ENCODE measurements at regions not wholly inside any gene's neighbourhood (a gene's known extent, or its start where the extent isn't known, plus 50 kb on each side); places are given as distances from the start of the nearest gene placed in this dataset.

- no peaks in the 10 kb centered on the region for H4K20me1 ChIP-seq (ENCODE audit: control insufficient read depth, insufficient read depth, low read length, poor library complexity, severe bottlenecking)
- TF ChIP-seq CTCF (IDR thresholded peaks at IDR 0.05) (no peak), EZH2 (IDR thresholded peaks at IDR 0.05; ENCODE audit: borderline replicate concordance, insufficient read depth, low read depth, low read length, poor library complexity, severe bottlenecking) (no peak)
- Mint-ChIP-seq H3K4me3 (no peak overlapping the region), H3K4me1 (no peaks in the 10 kb centered on the region), H3K27me3 (no peaks in the 10 kb centered on the region), H3K9me3 (ENCODE audit: insufficient read depth) (no peaks in the 10 kb centered on the region), H3K27ac (no peak overlapping the region)
- no peak overlapping the region for H3K4me2 ChIP-seq (replicated peaks; ENCODE audit: low read depth, low read length, poor library complexity, severe bottlenecking)
- ChIA-PET CTCF (no interaction called here), POLR2A (no interaction called here)
- peaks cover 0 to 9% (median 0%) of the 10 kb centered on the region in 3 donors for H3K9me3 ChIP-seq (ENCODE audit: control extremely low read depth in 1 of 3, control insufficient read depth in 2 of 3, insufficient read depth in 1 of 3, low read length in 2 of 3)
- no peaks in the 10 kb centered on the region for H3K79me2 ChIP-seq (ENCODE audit: control insufficient read depth, insufficient read depth, low read length)
- no peak for ATAC-seq (ENCODE audit: low read depth)
- no peaks in the 10 kb centered on the region for H3K36me3 ChIP-seq (replicated peaks in 1 of 2; ENCODE audit: control extremely low read depth in 1 of 2, control insufficient read depth in 1 of 2, extremely low read depth in 1 of 2, insufficient read depth in 2 of 2, low read length in 1 of 2)
- DNase-seq: no peak
- no peaks in the 10 kb centered on the region for H3K4me1 ChIP-seq (ENCODE audit: control insufficient read depth in 2 of 2, insufficient read depth in 2 of 2, low read length in 2 of 2)
- H3K27ac ChIP-seq (ENCODE audit: low read length in 2 of 2): no peak overlapping the region
- intact Hi-C loops (cut with micrococcal nuclease): no loop called here
- H3K4me3 ChIP-seq (ENCODE audit: control extremely low read depth in 1 of 5, extremely low read depth in 1 of 5, insufficient read depth in 1 of 5, low read depth in 2 of 5, low read length in 4 of 5): no peak overlapping the region
- no peak overlapping the region for H2AFZ ChIP-seq (ENCODE audit: insufficient read depth, low read depth, low read length, poor library complexity, severe bottlenecking)
- H3K27me3 ChIP-seq (replicated peaks in 1 of 4; ENCODE audit: control extremely low read depth in 1 of 4, control insufficient read depth in 3 of 4, insufficient read depth in 4 of 4, low read length in 3 of 4): no peaks in the 10 kb centered on the region
- WGBS (ENCODE audit: insufficient coverage): 94% methylated on average over 7 of the region's 10 CpGs
- H3K9ac ChIP-seq (ENCODE audit: low read length): no peak overlapping the region
Measured at GRCh38 chr18:7172611-7173010, 55.0 kb upstream of the LAMA1 start.

GRCh38 chr18:7170292-7170691, 52.7 kb upstream of the LAMA1 start:
- Histone ChIP-seq H3K27me3 (replicated peaks in 1 of 4; ENCODE audit: control extremely low read depth in 1 of 4, control insufficient read depth in 3 of 4, insufficient read depth in 4 of 4, low read length in 3 of 4) (no peaks in the 10 kb centered on the region), H3K4me3 (ENCODE audit: control extremely low read depth in 1 of 5, extremely low read depth in 1 of 5, insufficient read depth in 1 of 5, low read depth in 2 of 5, low read length in 4 of 5) (no peak overlapping the region), H2AFZ (ENCODE audit: insufficient read depth, low read depth, low read length, poor library complexity, severe bottlenecking) (no peak overlapping the region), H3K4me1 (ENCODE audit: control insufficient read depth in 2 of 2, insufficient read depth in 2 of 2, low read length in 2 of 2) (no peaks in the 10 kb centered on the region), H3K9me3 (ENCODE audit: control extremely low read depth in 1 of 3, control insufficient read depth in 2 of 3, insufficient read depth in 1 of 3, low read length in 2 of 3) (peaks cover 0 to 9% (median 0%) of the 10 kb centered on the region in 3 donors), H3K79me2 (ENCODE audit: control insufficient read depth, insufficient read depth, low read length) (no peaks in the 10 kb centered on the region), H3K4me2 (replicated peaks; ENCODE audit: low read depth, low read length, poor library complexity, severe bottlenecking) (no peak overlapping the region), H3K27ac (ENCODE audit: low read length in 2 of 2) (no peak overlapping the region), H3K9ac (ENCODE audit: low read length) (no peak overlapping the region), H4K20me1 (ENCODE audit: control insufficient read depth, insufficient read depth, low read length, poor library complexity, severe bottlenecking) (no peaks in the 10 kb centered on the region), H3K36me3 (replicated peaks in 1 of 2; ENCODE audit: control extremely low read depth in 1 of 2, control insufficient read depth in 1 of 2, extremely low read depth in 1 of 2, insufficient read depth in 2 of 2, low read length in 1 of 2) (no peaks in the 10 kb centered on the region)
- no peak for ATAC-seq (ENCODE audit: low read depth)
- intact Hi-C loops (cut with micrococcal nuclease): no loop called here
- Mint-ChIP-seq H3K9me3 (ENCODE audit: insufficient read depth) (no peaks in the 10 kb centered on the region), H3K27me3 (no peaks in the 10 kb centered on the region), H3K4me1 (no peaks in the 10 kb centered on the region), H3K4me3 (no peak overlapping the region), H3K27ac (no peak overlapping the region)
- ChIA-PET CTCF (no interaction called here), POLR2A (no interaction called here)
- 74% methylated on average over 7 of the region's 8 CpGs for WGBS (ENCODE audit: insufficient coverage)
- no peak for DNase-seq
- TF ChIP-seq EZH2 (IDR thresholded peaks at IDR 0.05; ENCODE audit: borderline replicate concordance, insufficient read depth, low read depth, low read length, poor library complexity, severe bottlenecking) (no peak), CTCF (IDR thresholded peaks at IDR 0.05) (no peak)
